Heart right ventricle (tissue), 16 donors: ENCODE measurements at regions not wholly inside any gene's neighbourhood (a gene's known extent, or its start where the extent isn't known, plus 50 kb on each side); places are given as distances from the start of the nearest gene placed in this dataset.
"Not testable (repeated sequence)": the region's sequence is repeated elsewhere in the genome, so short reads cannot be mapped to it uniquely, and the experiment has no call there.

Source experiments
- ATAC-seq, 8 donors: fragments of 200-7000 bp; cut with Tn5 transposase; one replicate each; pipeline ENCODE4 v1.9.1; 2020; ENCODE audit warnings: mild to moderate bottlenecking in 8 of 8, moderate library complexity in 8 of 8, moderate number of reproducible peaks in 1 of 8
- DNase-seq, 2 donors: peaks; one replicate each; pipeline ENCODE4 v3.0.0-alpha.2; 2020
- H3K27ac ChIP-seq, 10 donors: fragments of 200-600 bp; sonication (generic) in 2 of 10; one replicate each; pipeline versions ENCODE4 v1.5.0 to v1.8.0; 2020 to 2022; ENCODE audit warnings: mild to moderate bottlenecking in 3 of 10
- H3K27me3 ChIP-seq, 7 donors: fragments of 200-600 bp; one replicate each; pipeline ENCODE4 v1.8.0; 2021 to 2022; ENCODE audit warnings: mild to moderate bottlenecking in 2 of 7
- H3K36me3 ChIP-seq, 9 donors: fragments of 200-600 bp; sonication (generic) in 1 of 9; one replicate each; pipeline versions ENCODE4 v1.5.0 to v1.8.0; 2020 to 2022; ENCODE audit warnings: mild to moderate bottlenecking in 2 of 9
- H3K4me1 ChIP-seq, 9 donors: fragments of 200-600 bp; sonication (generic) in 1 of 9; one replicate each; pipeline versions ENCODE4 v1.5.0 to v1.8.0; 2020 to 2022; ENCODE audit warnings: mild to moderate bottlenecking in 4 of 9
- H3K4me3 ChIP-seq, 10 donors: fragments of 200-600 bp; sonication (generic) in 2 of 10; one replicate each; pipeline versions ENCODE4 v1.5.0 to v1.8.0; 2020 to 2022; ENCODE audit warnings: mild to moderate bottlenecking in 7 of 10, moderate library complexity in 2 of 10
- H3K9me3 ChIP-seq, 11 donors: fragments of 200-600 bp in 10 of 11; sonication (generic) in 2 of 11; one replicate each; pipeline versions ENCODE4 v1.5.0 to v1.8.0; 2013 to 2022; ENCODE audit warnings: mild to moderate bottlenecking in 2 of 11, control low read depth in 1 of 11, moderate library complexity in 1 of 11
- CTCF ChIP-seq, 9 donors: fragments of 200-600 bp; sonication (generic) in 2 of 9; IDR thresholded peaks; one replicate each; pipeline versions ENCODE4 v1.5.0 to v1.8.0; 2021 to 2022; ENCODE audit warnings: antibody characterized with exemption in 9 of 9, mild to moderate bottlenecking in 5 of 9, moderate library complexity in 1 of 9
- WGBS, 2 donors: extraction: QIAGEN DNeasy Blood & Tissue Kit; methylation state at CpG; one replicate each; pipeline ENCODE4 v1.1.7; 2013; ENCODE audit warnings: inconsistent platforms in 1 of 2; 5-methylcytosine and 5-hydroxymethylcytosine counted together
- intact Hi-C, 10 donors: fragments of 100-400 bp; cut with DNase I; formaldehyde crosslinking; loops; one replicate each; pipeline versions ENCODE4 v1.11.1 to v1.14.2; 2022
- donor health status: Arrhythmogenic right ventricular cardiomyopathy.
- donor health status: ischemic (EF 13 %, LVEDD 7.1; RV severe dilation, severe dysfunction).
- donor health status: healthy with polysubstance abuse.
- donor health status: DM: no; HTN: yes; CAD: no.
- donor health status: DM: no; HTN: no; CAD: no.
- donor health status: ischemic (EF 25% LVEDD 6.9; RV normal size, moderate dysfunction).
- donor health status: ischemic (EF 25% LVEDD 5.7; RV mildly dilated, moderate dysfunction).
- donor health status: healthy.
- donor health status: DM: yes; HTN: yes; CAD: no.
- donor health status: Ischemic cardiomyopathy.
- donor health status: ischemic (EF 35%, LVEDD 5.7; RV mildly dilated, moderate dysfunction).
- donor health status: nonischemic (EF 11% LVEDD 7.7; RV severe dilation, severe dysfunction).
- donor health status: DM: yes; HTN: yes; CAD: no.
- donor health status: PGD.
- donor health status: ischemic (EF 29% LVEDD 5.4; RV normal size, mild dysfunction).
- donor health status: nonischemic (EF 23%, LVEDD 6.1; RV moderate dilation, normal function).

DNA sequence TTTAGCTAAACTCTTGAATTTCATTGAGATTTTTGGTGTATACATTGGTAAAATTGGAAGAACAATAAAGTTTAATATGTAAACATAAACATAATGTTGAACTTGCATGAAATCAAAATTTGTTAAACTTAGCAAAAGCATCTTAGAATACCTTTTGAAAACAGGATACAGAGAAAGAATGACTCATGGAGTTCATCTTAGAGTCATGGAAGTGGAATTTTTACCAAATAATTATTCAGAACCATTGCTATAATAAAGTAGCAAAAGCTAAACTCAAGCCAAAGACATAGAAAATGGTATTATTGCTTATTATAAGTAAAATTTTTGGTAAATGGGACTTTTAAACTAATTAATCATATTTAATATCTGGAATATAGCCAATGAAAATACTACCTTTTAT lies 841.6 kb upstream of the SLC39A10 start:
- DNase-seq, result no peak
- TF ChIP-seq CTCF (IDR thresholded peaks at IDR 0.05), result no peak
- Histone ChIP-seq H3K9me3 (no peaks in the 10 kb centered on the region), H3K27me3 (no peaks in the 10 kb centered on the region), H3K4me1 (no peaks in the 10 kb centered on the region), H3K27ac (no peak overlapping the region), H3K4me3 (no peak overlapping the region), H3K36me3 (no peaks in the 10 kb centered on the region)
- no peak for ATAC-seq
- intact Hi-C loops, result no loop called here

GRCh38 chr2:194802589-194802988 lies 854.4 kb upstream of the SLC39A10 start:
- Histone ChIP-seq H3K27me3 (no peaks in the 10 kb centered on the region), H3K4me3 (no peak overlapping the region), H3K27ac (no peak overlapping the region), H3K4me1 (no peaks in the 10 kb centered on the region), H3K9me3 (peaks cover 0 to 12% (median 0%) of the 10 kb centered on the region in 11 donors), H3K36me3 (no peaks in the 10 kb centered on the region)
- 48 to 52% methylated on average over 1 of the region's 1 CpG for WGBS, 2 donors
- DNase-seq (no peak), ATAC-seq (no peak)
- intact Hi-C loops, result no loop called here
- TF ChIP-seq CTCF (IDR thresholded peaks at IDR 0.05), result no peak

DNA sequence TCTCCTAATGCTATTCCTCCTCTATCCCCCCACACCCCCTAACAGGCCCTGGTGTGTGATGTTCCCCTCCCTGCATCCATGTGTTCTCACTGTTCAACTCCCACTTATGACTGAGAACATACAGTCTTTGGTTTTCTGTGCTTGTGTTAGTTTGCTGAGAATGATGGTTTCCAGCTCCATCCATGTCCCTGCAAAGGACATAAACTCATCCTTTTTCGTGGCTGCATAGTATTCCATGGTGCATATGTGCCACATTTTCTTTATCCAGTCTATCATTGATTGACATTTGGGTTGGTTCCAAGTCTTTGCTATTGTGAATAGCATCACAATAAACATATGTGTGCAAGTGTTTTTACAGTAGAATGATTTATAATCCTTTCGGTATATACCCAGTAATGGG lies 870.0 kb upstream of the SLC39A10 start:
- H3K27ac ChIP-seq, intact Hi-C loops, H3K27me3 ChIP-seq, H3K36me3 ChIP-seq, H3K4me1 ChIP-seq, H3K4me3 ChIP-seq, DNase-seq, ATAC-seq: not testable (repeated sequence)
- WGBS, 2 donors, result 83 to 86% methylated on average over 2 of the region's 2 CpGs
- H3K9me3 ChIP-seq, result peaks cover 0 to 14% (median 4%) of the 10 kb centered on the region in 11 donors

DNA sequence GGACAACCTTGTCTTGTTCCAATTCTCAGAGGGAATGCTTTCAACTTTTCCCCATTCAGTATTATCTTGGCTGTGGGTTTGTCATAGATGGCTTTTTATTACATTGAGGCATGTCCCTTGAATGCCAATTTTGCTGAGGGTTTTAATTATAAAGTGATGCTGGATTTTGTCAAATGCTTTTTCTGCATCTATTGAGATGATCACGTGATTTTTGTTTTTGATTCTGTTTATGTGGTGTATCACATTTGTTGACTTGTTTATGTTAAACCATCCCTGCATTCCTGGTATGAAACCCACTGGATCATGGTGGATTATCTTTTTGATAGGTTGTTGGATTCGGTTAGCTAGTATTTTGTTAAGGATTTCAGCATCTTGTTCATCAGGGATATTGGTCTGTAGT lies 885.6 kb upstream of the SLC39A10 start:
- H3K27ac ChIP-seq, H3K4me1 ChIP-seq, DNase-seq, H3K4me3 ChIP-seq, ATAC-seq, H3K36me3 ChIP-seq, intact Hi-C loops, H3K27me3 ChIP-seq: not testable (repeated sequence)
- 78 to 87% methylated on average over 2 of the region's 2 CpGs for WGBS, 2 donors
- H3K9me3 ChIP-seq, result peaks cover 0 to 16% (median 0%) of the 10 kb centered on the region in 11 donors

DNA sequence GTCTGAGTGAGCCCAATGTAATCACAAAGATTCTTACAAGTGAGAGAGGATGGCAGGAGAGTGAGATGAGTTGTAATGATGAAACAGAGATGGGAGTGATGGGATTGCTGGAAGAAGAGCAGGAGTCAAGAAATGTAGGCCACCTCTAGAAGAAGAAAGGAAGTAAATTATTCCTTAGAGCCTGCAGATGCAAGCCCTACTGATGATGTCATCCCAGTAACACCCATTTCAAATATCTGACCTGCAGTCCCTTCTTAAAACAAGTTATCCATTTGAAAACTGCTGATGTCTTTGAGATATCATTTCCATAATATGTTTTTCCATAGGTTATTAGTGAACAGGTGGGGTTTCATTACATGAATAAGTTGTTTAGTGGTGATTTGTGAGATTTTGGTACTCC lies 888.0 kb upstream of the SLC39A10 start:
- peaks cover 0 to 16% (median 0%) of the 10 kb centered on the region in 11 donors for H3K9me3 ChIP-seq
- H3K4me3 ChIP-seq, result no peak overlapping the region
- TF ChIP-seq CTCF (IDR thresholded peaks at IDR 0.05), result no peak
- ATAC-seq (no peak), DNase-seq (no peak)
- H3K27ac ChIP-seq, result no peak overlapping the region
- intact Hi-C loops, result no loop called here
- H3K27me3 ChIP-seq, result no peaks in the 10 kb centered on the region
- H3K4me1 ChIP-seq, result no peaks in the 10 kb centered on the region
- no peaks in the 10 kb centered on the region for H3K36me3 ChIP-seq

DNA sequence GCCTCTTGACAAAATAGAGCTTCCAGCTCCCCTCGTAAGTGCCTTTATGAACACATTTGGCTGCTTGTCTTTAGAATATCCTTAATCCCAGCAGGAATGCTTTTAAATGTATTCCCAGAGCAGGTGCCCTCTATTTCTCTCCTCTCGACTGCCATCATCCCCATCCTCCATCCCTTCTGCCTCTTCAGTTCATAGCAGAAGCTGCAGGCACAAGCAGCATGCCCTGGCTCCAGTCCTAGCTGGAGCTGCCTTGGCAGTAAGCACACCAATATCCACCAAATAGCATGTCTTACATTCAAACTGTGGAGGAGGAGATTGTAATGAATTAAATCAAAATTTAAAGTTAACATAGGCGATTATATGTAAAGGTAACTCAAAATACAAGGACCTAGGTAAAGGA lies 891.3 kb upstream of the SLC39A10 start:
- H3K9me3 ChIP-seq, result peaks cover 0 to 5% (median 0%) of the 10 kb centered on the region in 11 donors
- 56 to 68% methylated on average over 3 of the region's 3 CpGs for WGBS, 2 donors
- TF ChIP-seq CTCF (IDR thresholded peaks at IDR 0.05), result no peak
- ATAC-seq (no peak), DNase-seq (no peak)
- H3K4me3 ChIP-seq, result no peak overlapping the region
- intact Hi-C loops, result no loop called here
- H3K36me3 ChIP-seq, result no peaks in the 10 kb centered on the region
- H3K27me3 ChIP-seq, result no peaks in the 10 kb centered on the region
- no peaks in the 10 kb centered on the region for H3K4me1 ChIP-seq
- no peak overlapping the region for H3K27ac ChIP-seq
